ENCODE measurements at regions not wholly inside any gene's neighbourhood (a gene's known extent, or its start where the extent isn't known, plus 50 kb on each side); places are given as distances from the start of the nearest gene placed in this dataset.

- no peak overlapping the region for H3K27ac Mint-ChIP-seq
- peaks cover 7% of the 10 kb centered on the region for H3K9me3 Mint-ChIP-seq
- no peaks in the 10 kb centered on the region for H3K36me3 Mint-ChIP-seq
- ATAC-seq: no peak
- H3K27me3 Mint-ChIP-seq: no peaks in the 10 kb centered on the region
- H3K4me3 Mint-ChIP-seq: no peak overlapping the region
- no peaks in the 10 kb centered on the region for H3K4me1 Mint-ChIP-seq
Measured at GRCh38 chr2:220446106-220446712, 818.8 kb downstream of the SLC4A3 start.

GRCh38 chr2:220450846-220451245 lies 823.4 kb downstream of the SLC4A3 start:
- Mint-ChIP-seq H3K36me3 (no peaks in the 10 kb centered on the region), H3K27ac (no peak overlapping the region), H3K4me3 (no peak overlapping the region), H3K27me3 (no peaks in the 10 kb centered on the region), H3K9me3 (peaks cover 7% of the 10 kb centered on the region), H3K4me1 (no peaks in the 10 kb centered on the region)
- ATAC-seq: no peak

DNA sequence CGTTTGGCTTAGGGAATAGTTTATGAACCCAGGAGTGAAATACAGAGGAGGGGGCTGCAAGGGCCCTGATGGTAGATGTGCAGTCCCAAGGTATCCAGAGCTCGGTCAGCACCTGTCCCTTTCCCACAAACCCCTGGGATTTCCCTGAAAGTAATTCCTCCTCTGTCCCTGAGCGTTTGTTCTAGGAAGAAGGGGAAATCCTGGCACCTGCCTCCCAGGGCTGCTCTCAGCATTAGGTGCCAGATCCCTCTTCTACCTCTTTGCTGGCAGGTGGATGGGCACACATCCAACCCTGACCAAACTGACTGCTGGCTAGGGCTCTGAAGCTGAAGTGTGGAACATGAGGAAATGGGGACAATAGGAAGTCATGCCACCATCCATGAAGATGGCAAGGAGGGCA lies 824.0 kb downstream of the SLC4A3 start:
- no peak overlapping the region for H3K27ac Mint-ChIP-seq
- peaks cover 7% of the 10 kb centered on the region for H3K9me3 Mint-ChIP-seq
- no peak for ATAC-seq
- no peaks in the 10 kb centered on the region for H3K4me1 Mint-ChIP-seq
- no peak overlapping the region for H3K4me3 Mint-ChIP-seq
- no peaks in the 10 kb centered on the region for H3K27me3 Mint-ChIP-seq
- H3K36me3 Mint-ChIP-seq: no peaks in the 10 kb centered on the region

- no peaks in the 10 kb centered on the region for H3K4me1 Mint-ChIP-seq
- no peaks in the 10 kb centered on the region for H3K27me3 Mint-ChIP-seq
- no peak for ATAC-seq
- no peaks in the 10 kb centered on the region for H3K36me3 Mint-ChIP-seq
- no peak overlapping the region for H3K27ac Mint-ChIP-seq
- no peak overlapping the region for H3K4me3 Mint-ChIP-seq
- H3K9me3 Mint-ChIP-seq: no peaks in the 10 kb centered on the region
Measured at GRCh38 chr2:220452561-220452960, 825.1 kb downstream of the SLC4A3 start.

- no peaks in the 10 kb centered on the region for H3K4me1 Mint-ChIP-seq
- H3K4me3 Mint-ChIP-seq: no peak overlapping the region
- no peaks in the 10 kb centered on the region for H3K36me3 Mint-ChIP-seq
- H3K27ac Mint-ChIP-seq: no peak overlapping the region
- H3K9me3 Mint-ChIP-seq: no peaks in the 10 kb centered on the region
- no peaks in the 10 kb centered on the region for H3K27me3 Mint-ChIP-seq
- no peak for ATAC-seq
Measured at GRCh38 chr2:220455351-220455990, 828.0 kb downstream of the SLC4A3 start.

GRCh38 chr2:220458051-220458450 lies 830.6 kb downstream of the SLC4A3 start:
- no peak for ATAC-seq
- Mint-ChIP-seq H3K27ac (no peak overlapping the region), H3K4me3 (no peak overlapping the region), H3K4me1 (no peaks in the 10 kb centered on the region), H3K27me3 (no peaks in the 10 kb centered on the region), H3K9me3 (no peaks in the 10 kb centered on the region), H3K36me3 (no peaks in the 10 kb centered on the region)

GRCh38 chr2:220460257-220460985 lies 833.0 kb downstream of the SLC4A3 start:
- Mint-ChIP-seq H3K4me1 (no peaks in the 10 kb centered on the region), H3K27me3 (no peaks in the 10 kb centered on the region), H3K4me3 (no peak overlapping the region), H3K9me3 (no peaks in the 10 kb centered on the region), H3K27ac (no peak overlapping the region), H3K36me3 (no peaks in the 10 kb centered on the region)
- no peak for ATAC-seq

DNA sequence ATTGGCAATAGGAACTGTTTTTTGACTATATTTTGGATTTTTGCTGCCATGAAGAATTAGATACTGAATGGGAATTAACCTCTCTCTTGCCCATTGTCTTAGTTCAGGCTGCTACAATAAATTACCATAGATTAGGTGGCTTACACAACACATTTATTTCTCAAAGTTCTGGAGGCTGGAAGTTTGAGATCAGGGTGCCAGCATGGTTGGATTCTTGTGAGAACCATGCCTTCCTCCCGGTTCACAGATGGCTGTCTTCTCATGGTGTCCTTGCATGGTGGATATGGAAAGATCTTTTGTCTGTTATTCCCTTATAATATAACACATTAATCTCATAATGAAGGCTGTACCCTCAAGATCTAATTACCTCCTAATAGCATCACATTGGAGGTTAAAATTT lies 836.4 kb downstream of the SLC4A3 start:
- no peak overlapping the region for H3K27ac Mint-ChIP-seq
- no peaks in the 10 kb centered on the region for H3K4me1 Mint-ChIP-seq
- H3K9me3 Mint-ChIP-seq: no peaks in the 10 kb centered on the region
- no peak for ATAC-seq
- no peaks in the 10 kb centered on the region for H3K27me3 Mint-ChIP-seq
- no peak overlapping the region for H3K4me3 Mint-ChIP-seq
- H3K36me3 Mint-ChIP-seq: no peaks in the 10 kb centered on the region

GRCh38 chr2:220465700-220466099 lies 838.3 kb downstream of the SLC4A3 start:
- no peaks in the 10 kb centered on the region for H3K36me3 Mint-ChIP-seq
- no peak overlapping the region for H3K27ac Mint-ChIP-seq
- ATAC-seq: no peak
- H3K4me3 Mint-ChIP-seq: no peak overlapping the region
- H3K27me3 Mint-ChIP-seq: no peaks in the 10 kb centered on the region
- no peaks in the 10 kb centered on the region for H3K9me3 Mint-ChIP-seq
- no peaks in the 10 kb centered on the region for H3K4me1 Mint-ChIP-seq

GRCh38 chr2:220466251-220466691 lies 838.8 kb downstream of the SLC4A3 start:
- no peak overlapping the region for H3K4me3 Mint-ChIP-seq
- H3K4me1 Mint-ChIP-seq: no peaks in the 10 kb centered on the region
- no peak overlapping the region for H3K27ac Mint-ChIP-seq
- no peak for ATAC-seq
- no peaks in the 10 kb centered on the region for H3K36me3 Mint-ChIP-seq
- no peaks in the 10 kb centered on the region for H3K27me3 Mint-ChIP-seq
- H3K9me3 Mint-ChIP-seq: no peaks in the 10 kb centered on the region

DNA sequence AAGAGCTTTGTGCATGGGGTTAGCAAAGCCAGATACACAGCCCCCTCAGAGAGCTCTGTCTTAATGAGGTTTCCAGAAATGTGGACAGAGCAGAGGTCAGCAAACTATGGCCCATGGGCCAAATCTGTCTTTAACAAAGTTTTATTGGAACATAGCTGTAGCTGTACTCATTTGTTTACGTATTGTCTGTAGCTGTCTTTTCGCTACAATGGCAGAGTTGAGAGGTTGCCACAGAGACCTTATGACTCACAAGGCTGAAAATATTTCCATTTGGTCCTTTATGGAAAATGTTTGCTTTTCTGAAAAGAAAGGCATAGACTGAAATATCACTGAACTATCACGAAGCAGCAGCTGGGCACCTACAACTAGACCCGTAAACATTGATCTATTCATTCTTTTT lies 841.8 kb downstream of the SLC4A3 start:
- no peaks in the 10 kb centered on the region for H3K4me1 Mint-ChIP-seq
- no peaks in the 10 kb centered on the region for H3K27me3 Mint-ChIP-seq
- H3K27ac Mint-ChIP-seq: no peak overlapping the region
- H3K4me3 Mint-ChIP-seq: no peak overlapping the region
- no peaks in the 10 kb centered on the region for H3K9me3 Mint-ChIP-seq
- no peaks in the 10 kb centered on the region for H3K36me3 Mint-ChIP-seq
- ATAC-seq: no peak

DNA sequence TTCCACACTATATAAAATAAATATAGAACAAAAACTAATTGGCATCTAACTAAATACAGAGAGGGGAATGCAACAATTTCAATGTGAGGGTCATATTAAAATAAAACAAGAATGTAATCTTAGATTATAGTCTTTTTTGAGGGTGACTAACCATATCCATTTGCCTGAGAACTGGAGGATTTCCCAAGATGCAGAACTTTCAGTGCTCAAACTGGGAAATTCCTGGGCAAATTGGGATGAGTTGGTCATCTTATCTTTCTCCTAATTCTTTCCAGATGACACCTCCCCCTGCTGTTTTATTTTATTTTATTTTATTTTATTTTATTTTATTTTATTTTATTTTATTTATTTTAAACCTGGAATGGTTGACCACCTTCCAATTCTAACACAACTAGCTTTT lies 846.2 kb downstream of the SLC4A3 start:
- Mint-ChIP-seq H3K4me3 (no peak overlapping the region), H3K36me3 (no peaks in the 10 kb centered on the region), H3K4me1 (no peaks in the 10 kb centered on the region), H3K27ac (no peak overlapping the region), H3K27me3 (no peaks in the 10 kb centered on the region), H3K9me3 (no peaks in the 10 kb centered on the region)
- no peak for ATAC-seq

GRCh38 chr2:220476877-220477276 lies 849.4 kb downstream of the SLC4A3 start:
- H3K9me3 Mint-ChIP-seq: no peaks in the 10 kb centered on the region
- H3K4me1 Mint-ChIP-seq: no peaks in the 10 kb centered on the region
- H3K27ac Mint-ChIP-seq: no peak overlapping the region
- no peaks in the 10 kb centered on the region for H3K27me3 Mint-ChIP-seq
- ATAC-seq: no peak
- no peaks in the 10 kb centered on the region for H3K36me3 Mint-ChIP-seq
- H3K4me3 Mint-ChIP-seq: no peak overlapping the region

DNA sequence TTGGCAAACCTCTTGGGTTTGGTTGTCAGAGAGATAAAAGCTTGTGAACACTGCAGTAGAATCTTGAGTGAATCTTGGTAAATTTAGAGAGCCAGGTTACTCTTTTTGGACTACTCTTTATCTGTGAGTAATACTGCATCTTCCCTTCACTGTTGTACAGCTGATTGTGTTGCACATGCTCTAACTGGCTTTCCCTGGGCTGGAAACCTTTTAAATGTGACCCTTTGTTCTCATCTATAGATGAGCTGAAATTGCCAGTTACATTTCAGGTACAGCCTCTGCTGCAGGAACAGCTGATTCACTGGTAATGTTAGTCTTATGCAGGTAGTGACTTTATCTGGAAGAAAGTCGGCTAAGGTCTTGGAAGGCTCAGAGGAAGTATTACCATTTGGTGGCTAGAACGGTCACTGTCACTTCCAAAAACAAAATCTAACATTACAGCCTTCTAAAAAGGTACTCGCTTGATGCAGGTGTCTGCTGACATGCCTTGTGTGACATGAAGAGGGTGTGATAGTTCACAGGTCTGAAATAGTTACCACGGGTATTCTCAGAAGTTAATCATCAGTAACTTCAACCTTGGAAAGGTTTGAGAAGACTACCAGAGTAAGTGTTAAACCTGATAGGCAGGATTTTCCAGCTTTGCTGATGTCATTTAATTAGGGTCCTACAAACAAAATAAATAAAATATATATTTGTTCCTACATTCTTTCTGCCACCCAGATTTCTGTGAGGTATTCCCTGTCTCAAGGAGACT lies 851.1 kb downstream of the SLC4A3 start:
- no peaks in the 10 kb centered on the region for H3K27me3 Mint-ChIP-seq
- H3K27ac Mint-ChIP-seq: no peak overlapping the region
- H3K4me3 Mint-ChIP-seq: no peak overlapping the region
- ATAC-seq: no peak
- no peaks in the 10 kb centered on the region for H3K4me1 Mint-ChIP-seq
- H3K36me3 Mint-ChIP-seq: no peaks in the 10 kb centered on the region
- H3K9me3 Mint-ChIP-seq: no peaks in the 10 kb centered on the region

- H3K27ac Mint-ChIP-seq: no peak overlapping the region
- no peaks in the 10 kb centered on the region for H3K27me3 Mint-ChIP-seq
- H3K4me3 Mint-ChIP-seq: no peak overlapping the region
- H3K9me3 Mint-ChIP-seq: peaks cover 10% of the 10 kb centered on the region
- no peaks in the 10 kb centered on the region for H3K4me1 Mint-ChIP-seq
- H3K36me3 Mint-ChIP-seq: no peaks in the 10 kb centered on the region
- ATAC-seq: no peak
Measured at GRCh38 chr2:220482716-220483115, 855.3 kb downstream of the SLC4A3 start.

Measured in stimulated activated memory B cell treated with anti-CD40 and anti-IgM and Interleukin-4, amounts not matched to agents 10 μg/mL and 1 μg/mL and 100 μg/mL, for 72 hours (primary cell).